Effector memory CD8-positive, alpha-beta T cell (primary cell): ENCODE measurements at regions not wholly inside any gene's neighbourhood (a gene's known extent, or its start where the extent isn't known, plus 50 kb on each side); places are given as distances from the start of the nearest gene placed in this dataset.
"Not testable (repeated sequence)": the region's sequence is repeated elsewhere in the genome, so short reads cannot be mapped to it uniquely, and the experiment has no call there.

Experiments used
- ATAC-seq: fragments of 150-1000 bp; cut with Tn5 transposase; replicated peaks from 2 replicates; pipeline ENCODE4 v1.10.0; 2021; ENCODE audit warnings: mild to moderate bottlenecking, moderate library complexity
- DNase-seq, 3 experiments: peaks; one replicate each; pipeline ENCODE4 v3.0.0; 2021
- H3K27ac Mint-ChIP-seq, 2 donors: one replicate each; pipeline ENCODE4 v1.8.0; 2022; ENCODE audit warnings: mild to moderate bottlenecking in 2 of 2, mixed read lengths in 2 of 2, moderate library complexity in 2 of 2
- H3K27me3 Mint-ChIP-seq, 2 donors: one replicate each; pipeline ENCODE4 v1.8.0; 2022; ENCODE audit warnings: mixed read lengths in 2 of 2
- H3K36me3 Mint-ChIP-seq: one replicate; pipeline ENCODE4 v1.8.0; 2022; ENCODE audit warnings: mild to moderate bottlenecking, moderate library complexity, mixed read lengths; ENCODE audit not compliant: insufficient read depth
- H3K4me1 Mint-ChIP-seq, 2 donors: one replicate each; pipeline ENCODE4 v1.8.0; 2022; ENCODE audit warnings: low read depth in 2 of 2, mixed read lengths in 2 of 2
- H3K4me3 Mint-ChIP-seq, 2 donors: one replicate each; pipeline ENCODE4 v1.8.0; 2022; ENCODE audit warnings: mild to moderate bottlenecking in 2 of 2, mixed read lengths in 2 of 2, moderate library complexity in 2 of 2
- H3K9me3 Mint-ChIP-seq, 2 donors: one replicate each; pipeline ENCODE4 v1.8.0; 2022; ENCODE audit warnings: mixed read lengths in 2 of 2

- Mint-ChIP-seq H3K4me1 (peaks cover 9 to 12% of the 10 kb centered on the region in 2 donors), H3K27ac (no peak overlapping the region), H3K4me3 (no peak overlapping the region), H3K36me3 (no peaks in the 10 kb centered on the region), H3K9me3 (no peaks in the 10 kb centered on the region), H3K27me3 (peaks cover 0 to 41% of the 10 kb centered on the region in 2 donors)
- no peak for ATAC-seq
- DNase-seq = no peak
Measured at GRCh38 chr15:58355973-58356372, 75.8 kb upstream of the LIPC start.

GRCh38 chr15:58357529-58358476, 74.0 kb upstream of the LIPC start:
- Mint-ChIP-seq H3K9me3 (no peaks in the 10 kb centered on the region), H3K27ac (peak overlapping the region in 1 of 2 donors; percentile 30), H3K4me1 (peaks cover 12 to 13% of the 10 kb centered on the region in 2 donors), H3K27me3 (peaks cover 0 to 31% of the 10 kb centered on the region in 2 donors), H3K36me3 (no peaks in the 10 kb centered on the region), H3K4me3 (peak overlapping the region; percentile 13 to 19)
- ATAC-seq (peak; percentile 75), DNase-seq (no peak)

- peak overlapping the region in 1 of 2 donors; percentile 33 for H3K27ac Mint-ChIP-seq
- peaks cover 12 to 17% of the 10 kb centered on the region in 2 donors for H3K4me1 Mint-ChIP-seq
- DNase-seq = no peak
- no peaks in the 10 kb centered on the region for H3K36me3 Mint-ChIP-seq
- peaks cover 0 to 8% of the 10 kb centered on the region in 2 donors for H3K9me3 Mint-ChIP-seq
- ATAC-seq = no peak
- no peak overlapping the region for H3K4me3 Mint-ChIP-seq
- peaks cover 0 to 15% of the 10 kb centered on the region in 2 donors for H3K27me3 Mint-ChIP-seq
Measured at GRCh38 chr15:58360421-58361090, 71.2 kb upstream of the LIPC start.

GRCh38 chr15:58361273-58361759, 70.5 kb upstream of the LIPC start:
- H3K4me1 Mint-ChIP-seq = peaks cover 12 to 17% of the 10 kb centered on the region in 2 donors
- DNase-seq (no peak), ATAC-seq (no peak)
- peaks cover 0 to 8% of the 10 kb centered on the region in 2 donors for H3K9me3 Mint-ChIP-seq
- peaks cover 0 to 12% of the 10 kb centered on the region in 2 donors for H3K27me3 Mint-ChIP-seq
- peak overlapping the region in 1 of 2 donors; percentile 33 for H3K27ac Mint-ChIP-seq
- H3K36me3 Mint-ChIP-seq = no peaks in the 10 kb centered on the region
- no peak overlapping the region for H3K4me3 Mint-ChIP-seq

GRCh38 chr15:58362262-58362922, 69.4 kb upstream of the LIPC start:
- Mint-ChIP-seq H3K9me3 (peaks cover 0 to 8% of the 10 kb centered on the region in 2 donors), H3K27ac (peak overlapping the region; percentile 23 to 77), H3K4me3 (no peak overlapping the region), H3K4me1 (peaks cover 11 to 17% of the 10 kb centered on the region in 2 donors), H3K36me3 (no peaks in the 10 kb centered on the region), H3K27me3 (peaks cover 0 to 12% of the 10 kb centered on the region in 2 donors)
- DNase-seq (no peak), ATAC-seq (no peak)

- H3K9me3 Mint-ChIP-seq, H3K27ac Mint-ChIP-seq, DNase-seq, H3K4me3 Mint-ChIP-seq, H3K36me3 Mint-ChIP-seq, ATAC-seq: not testable (repeated sequence)
- Mint-ChIP-seq H3K4me1 (peaks cover 4 to 11% of the 10 kb centered on the region in 2 donors), H3K27me3 (peaks cover 0 to 12% of the 10 kb centered on the region in 2 donors)
Measured at GRCh38 chr15:58363118-58363517, 68.7 kb upstream of the LIPC start.

GRCh38 chr15:58363673-58364072, 68.1 kb upstream of the LIPC start:
- H3K27ac Mint-ChIP-seq = not testable (repeated sequence)

GRCh38 chr15:58365098-58365497, 66.7 kb upstream of the LIPC start:
- H3K4me3 Mint-ChIP-seq, ATAC-seq, H3K9me3 Mint-ChIP-seq, DNase-seq, H3K36me3 Mint-ChIP-seq, H3K27ac Mint-ChIP-seq, H3K27me3 Mint-ChIP-seq: not testable (repeated sequence)
- H3K4me1 Mint-ChIP-seq = peaks cover 7 to 14% of the 10 kb centered on the region in 2 donors

More at GRCh38 chr15:58363673-58364072, 68.1 kb upstream of the LIPC start:
- H3K4me1 Mint-ChIP-seq, ATAC-seq, H3K36me3 Mint-ChIP-seq, DNase-seq, H3K4me3 Mint-ChIP-seq, H3K9me3 Mint-ChIP-seq: not testable (repeated sequence)
- peaks cover 0 to 12% of the 10 kb centered on the region in 2 donors for H3K27me3 Mint-ChIP-seq

- peak overlapping the region; percentile 22 to 57 for H3K4me3 Mint-ChIP-seq
- H3K27me3 Mint-ChIP-seq = peaks cover 0 to 7% of the 10 kb centered on the region in 2 donors
- H3K27ac Mint-ChIP-seq = peak overlapping the region in 1 of 2 donors; percentile 63
- H3K36me3 Mint-ChIP-seq = peaks cover 4% of the 10 kb centered on the region
- DNase-seq = peak in 1 of 3 experiments; percentile 52
- ATAC-seq = peak; percentile 66
- H3K4me1 Mint-ChIP-seq = peaks cover 6 to 7% of the 10 kb centered on the region in 2 donors
- H3K9me3 Mint-ChIP-seq = peaks cover 0 to 2% of the 10 kb centered on the region in 2 donors
Measured at GRCh38 chr15:58369261-58369701, 62.5 kb upstream of the LIPC start.

GRCh38 chr15:58369956-58370355, 61.8 kb upstream of the LIPC start:
- Mint-ChIP-seq H3K4me3 (no peak overlapping the region), H3K4me1 (peaks cover 6 to 7% of the 10 kb centered on the region in 2 donors), H3K36me3 (peaks cover 4% of the 10 kb centered on the region), H3K9me3 (no peaks in the 10 kb centered on the region), H3K27me3 (peaks cover 0 to 14% of the 10 kb centered on the region in 2 donors), H3K27ac (peak overlapping the region in 1 of 2 donors; percentile 63)
- no peak for ATAC-seq
- no peak for DNase-seq

- DNase-seq (no peak), ATAC-seq (no peak)
- H3K9me3 Mint-ChIP-seq = no peaks in the 10 kb centered on the region
- peaks cover 5% of the 10 kb centered on the region in 2 donors for H3K4me1 Mint-ChIP-seq
- no peak overlapping the region for H3K27ac Mint-ChIP-seq
- peaks cover 0 to 38% of the 10 kb centered on the region in 2 donors for H3K27me3 Mint-ChIP-seq
- peaks cover 4% of the 10 kb centered on the region for H3K36me3 Mint-ChIP-seq
- H3K4me3 Mint-ChIP-seq = no peak overlapping the region
Measured at GRCh38 chr15:58374147-58374546, 57.6 kb upstream of the LIPC start.

GRCh38 chr15:58377193-58377592, 54.6 kb upstream of the LIPC start:
- H3K9me3 Mint-ChIP-seq = no peaks in the 10 kb centered on the region
- no peak for DNase-seq
- H3K36me3 Mint-ChIP-seq = no peaks in the 10 kb centered on the region
- no peak overlapping the region for H3K4me3 Mint-ChIP-seq
- no peaks in the 10 kb centered on the region for H3K4me1 Mint-ChIP-seq
- H3K27ac Mint-ChIP-seq = no peak overlapping the region
- H3K27me3 Mint-ChIP-seq = peaks cover 0 to 38% of the 10 kb centered on the region in 2 donors
- ATAC-seq = no peak
